ENCODE measurements at regions not wholly inside any gene's neighbourhood (a gene's known extent, or its start where the extent isn't known, plus 50 kb on each side); places are given as distances from the start of the nearest gene placed in this dataset.

- DNase-seq: no peak
Measured at GRCh38 chr14:100638211-100638855, 51.1 kb upstream of the BEGAIN start.

GRCh38 chr14:100639280-100639679 lies 52.1 kb upstream of the BEGAIN start:
- no peak for DNase-seq

- DNase-seq: no peak
Measured at GRCh38 chr14:100640471-100641273, 53.5 kb upstream of the BEGAIN start.

- DNase-seq: no peak
Measured at GRCh38 chr14:100641274-100641860, 54.1 kb upstream of the BEGAIN start.

GRCh38 chr14:100643426-100643825 lies 56.2 kb upstream of the BEGAIN start:
- DNase-seq: no peak

GRCh38 chr14:100644383-100644782 lies 57.2 kb upstream of the BEGAIN start:
- no peak for DNase-seq

GRCh38 chr14:100644784-100645183 lies 57.6 kb upstream of the BEGAIN start:
- no peak for DNase-seq

GRCh38 chr14:100645196-100645981 lies 58.2 kb upstream of the BEGAIN start:
- peak; percentile 85 for DNase-seq

GRCh38 chr14:100645982-100646314 lies 58.7 kb upstream of the BEGAIN start:
- DNase-seq: no peak

- no peak for DNase-seq
Measured at GRCh38 chr14:100648474-100649172, 61.4 kb upstream of the BEGAIN start.

- DNase-seq: peak; percentile 4
Measured at GRCh38 chr14:100649173-100649519, 61.9 kb upstream of the BEGAIN start.

- no peak for DNase-seq
Measured at GRCh38 chr14:100651999-100652508, 64.8 kb upstream of the BEGAIN start.

- no peak for DNase-seq
Measured at GRCh38 chr14:100652744-100653143, 65.5 kb upstream of the BEGAIN start.

GRCh38 chr14:100653409-100653808 lies 66.2 kb upstream of the BEGAIN start:
- no peak for DNase-seq

- no peak for DNase-seq
Measured at GRCh38 chr14:100654025-100654813, 67.0 kb upstream of the BEGAIN start.

- DNase-seq: peak; percentile 59
Measured at GRCh38 chr14:100654814-100655740, 67.9 kb upstream of the BEGAIN start.

- peak; percentile 21 for DNase-seq
Measured at GRCh38 chr14:100655741-100656085, 68.5 kb upstream of the BEGAIN start.

- DNase-seq: no peak
Measured at GRCh38 chr14:100656996-100657395, 69.7 kb upstream of the DLK1 start.

- no peak for DNase-seq
Measured at GRCh38 chr14:100657780-100658179, 68.9 kb upstream of the DLK1 start.

GRCh38 chr14:100658181-100658886 lies 68.4 kb upstream of the DLK1 start:
- DNase-seq: peak; percentile 87

Data from NCI-H146 (cell line).